OCI-LY7 (cell line): ENCODE measurements at regions not wholly inside any gene's neighbourhood (a gene's known extent, or its start where the extent isn't known, plus 50 kb on each side); places are given as distances from the start of the nearest gene placed in this dataset.

ENCODE experiments used
- BruUV-seq: library from RNA; stranded (reverse); fragments of 400-500 nt; replicated peaks from 2 replicates; lab custom pipeline; 2021; lab: Mats Ljungman, UMichigan
- CTCF ChIA-PET: fragments of 300-600 bp; sonication (Branson Sonifier 250); formaldehyde crosslinking; loops from one replicate; lab custom pipeline; 2022; ENCODE audit warnings: antibody characterized with exemption; ENCODE audit not compliant: unreplicated experiment; lab: Charles Lee
- POLR2A ChIA-PET: fragments of 300-600 bp; sonication (Branson Sonifier 250); formaldehyde crosslinking; loops from one replicate; lab custom pipeline; 2022; ENCODE audit warnings: antibody characterized with exemption; lab: Charles Lee
- DNase-seq: peaks from one replicate; pipeline ENCODE4 v3.0.0-alpha.2; 2015; ENCODE audit warnings: low spot score
- H2AFZ ChIP-seq: fragments of 200-600 bp; sonication (generic), shearing (Covaris generic); 2 replicates; pipeline ENCODE4 v1.6.1; 2014; ENCODE audit warnings: mild to moderate bottlenecking, antibody characterized with exemption, low read length, moderate library complexity
- H3K27ac ChIP-seq: fragments of 200-600 bp; sonication (generic); 2 replicates; pipeline ENCODE4 v1.5.1; 2014; ENCODE audit warnings: mixed run types, low read depth, mild to moderate bottlenecking, moderate library complexity, low read length, inconsistent platforms; ENCODE audit not compliant: poor library complexity, severe bottlenecking
- H3K36me3 ChIP-seq: fragments of 200-600 bp; sonication (generic); 2 replicates; pipeline ENCODE4 v1.6.1; 2014; ENCODE audit warnings: mild to moderate bottlenecking, antibody characterized with exemption, low read length, moderate library complexity, mixed read lengths; ENCODE audit not compliant: insufficient read depth
- H3K4me1 ChIP-seq: fragments of 200-600 bp; sonication (generic); 2 replicates; pipeline ENCODE4 v1.5.1; 2014; ENCODE audit warnings: mild to moderate bottlenecking, low read length; ENCODE audit not compliant: insufficient read depth, poor library complexity, severe bottlenecking
- H3K4me2 ChIP-seq: fragments of 200-600 bp; sonication (generic); 2 replicates; pipeline ENCODE4 v1.6.1; 2014; ENCODE audit warnings: mild to moderate bottlenecking, low read length
- H3K4me3 ChIP-seq: fragments of 200-600 bp; sonication (generic); 2 replicates; pipeline ENCODE4 v1.5.1; 2014; ENCODE audit warnings: mild to moderate bottlenecking, low read depth, low read length; ENCODE audit not compliant: poor library complexity, severe bottlenecking
- H3K79me2 ChIP-seq: fragments of 200-600 bp; sonication (generic); 2 replicates; pipeline ENCODE4 v1.6.1; 2016; ENCODE audit warnings: low read depth, mild to moderate bottlenecking, low read length, moderate library complexity, mixed read lengths; ENCODE audit not compliant: insufficient read depth
- H3K9me2 ChIP-seq: fragments of 200-600 bp; sonication (generic); 2 replicates; pipeline ENCODE4 v1.6.1; 2016; ENCODE audit warnings: mild to moderate bottlenecking, low read length, mixed read lengths; ENCODE audit not compliant: insufficient read depth
- H3K9me3 ChIP-seq: fragments of 200-600 bp; sonication (generic); 2 replicates; pipeline ENCODE4 v1.6.1; 2014; ENCODE audit warnings: mild to moderate bottlenecking, mixed run types, low read length, mixed read lengths
- H4K20me1 ChIP-seq: fragments of 200-600 bp; sonication (generic); 2 replicates; pipeline ENCODE4 v1.6.1; 2014; ENCODE audit warnings: mild to moderate bottlenecking, antibody characterized with exemption, low read length, moderate library complexity, mixed read lengths; ENCODE audit not compliant: insufficient read depth
- CTCF ChIP-seq: fragments of 200-600 bp; sonication (generic); conservative IDR thresholded peaks from 2 replicates; pipeline ENCODE4 v1.5.1; 2014; ENCODE audit warnings: mild to moderate bottlenecking, antibody characterized with exemption, low read length, moderate library complexity, mixed read lengths
- EZH2phosphoT487 ChIP-seq: fragments of 200-600 bp; sonication (generic); IDR thresholded peaks from 2 replicates; pipeline ENCODE4 v1.6.1; 2018; ENCODE audit warnings: low read depth, borderline replicate concordance, mild to moderate bottlenecking, mixed run types, antibody characterized with exemption, low read length, moderate library complexity, mixed read lengths
- intact Hi-C: fragments of 100-400 bp; cut with micrococcal nuclease; formaldehyde crosslinking; loops from one replicate; pipeline ENCODE4 v1.10.0; 2022; ENCODE audit not compliant: unreplicated experiment

DNA sequence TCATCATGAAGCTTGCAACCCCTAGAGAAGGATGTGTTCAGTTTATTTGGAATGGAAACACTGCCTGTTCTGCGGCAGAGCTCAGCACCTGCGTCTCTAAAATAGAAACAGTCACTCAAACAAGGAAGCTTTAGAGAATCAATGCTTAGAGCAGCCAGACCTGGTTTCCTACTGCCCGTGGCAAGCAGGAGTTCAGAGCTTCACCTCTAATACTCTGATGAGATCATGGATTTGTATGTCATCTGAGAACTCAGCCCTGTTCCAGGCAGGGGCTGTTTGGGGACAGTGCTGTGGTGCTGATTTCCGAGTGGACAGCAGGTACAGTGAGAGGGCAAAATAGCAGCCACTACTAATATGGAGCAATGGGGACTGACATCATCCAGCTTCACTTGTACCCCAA lies 236.0 kb upstream of the IRX1 start:
- Histone ChIP-seq H2AFZ (no peak overlapping the region), H4K20me1 (no peaks in the 10 kb centered on the region), H3K9me3 (no peaks in the 10 kb centered on the region), H3K79me2 (no peaks in the 10 kb centered on the region), H3K27ac (no peak overlapping the region), H3K4me2 (no peak overlapping the region), H3K4me1 (no peaks in the 10 kb centered on the region), H3K9me2 (no peaks in the 10 kb centered on the region; the same call in 1 of the 2 replicates), H3K36me3 (no peaks in the 10 kb centered on the region), H3K4me3 (no peak overlapping the region)
- ChIA-PET CTCF (no interaction called here), POLR2A (interaction anchor here (0.7 kb wide), 1 partner anchor 191 kb away, joined by 3 read pairs; no protein-coding TSS in a partner anchor)
- no peak for TF ChIP-seq CTCF
- TF ChIP-seq EZH2phosphoT487 = no peak
- BruUV-seq = no TSS peak
- intact Hi-C loops = no loop called here
- no peak for DNase-seq

GRCh38 chr5:3357291-3357690 lies 238.3 kb upstream of the IRX1 start:
- no TSS peak for BruUV-seq

More at GRCh38 chr5:3357291-3357690, 238.3 kb upstream of the IRX1 start:
- TF ChIP-seq CTCF = no peak
- TF ChIP-seq EZH2phosphoT487 = no peak
- ChIA-PET POLR2A (no interaction called here), CTCF (no interaction called here)
- Histone ChIP-seq H3K27ac (no peak overlapping the region), H3K9me2 (no peaks in the 10 kb centered on the region; the same call in 1 of the 2 replicates), H2AFZ (no peak overlapping the region), H3K36me3 (no peaks in the 10 kb centered on the region), H3K79me2 (no peaks in the 10 kb centered on the region), H3K4me3 (no peak overlapping the region), H3K9me3 (no peaks in the 10 kb centered on the region), H3K4me1 (no peaks in the 10 kb centered on the region), H4K20me1 (no peaks in the 10 kb centered on the region), H3K4me2 (no peak overlapping the region)
- intact Hi-C loops = no loop called here
- DNase-seq = no peak
